Mesothelial cell of epicardium (in vitro differentiated cells): ENCODE measurements at regions not wholly inside any gene's neighbourhood (a gene's known extent, or its start where the extent isn't known, plus 50 kb on each side); places are given as distances from the start of the nearest gene placed in this dataset.

Source experiments
- DNase-seq, 2 experiments: peaks; one replicate each; pipeline ENCODE4 v3.0.0; 2021; ENCODE audit warnings: low spot score in 2 of 2; ENCODE audit not compliant: unreplicated experiment in 2 of 2
- H3K27ac Mint-ChIP-seq: 2 replicates; pipeline ENCODE4 v1.8.0; 2021; ENCODE audit warnings: mixed read lengths
- H3K27me3 Mint-ChIP-seq: 2 replicates; pipeline ENCODE4 v1.8.0; 2021; ENCODE audit warnings: low read depth, mixed read lengths
- H3K36me3 Mint-ChIP-seq: 2 replicates; pipeline ENCODE4 v1.8.0; 2021; ENCODE audit warnings: mixed read lengths
- H3K4me1 Mint-ChIP-seq: 2 replicates; pipeline ENCODE4 v1.8.0; 2021; ENCODE audit warnings: mixed read lengths
- H3K4me3 Mint-ChIP-seq: 2 replicates; pipeline ENCODE4 v1.8.0; 2021; ENCODE audit warnings: mild to moderate bottlenecking, moderate library complexity, mixed read lengths
- H3K9me3 Mint-ChIP-seq: 2 replicates; pipeline ENCODE4 v1.8.0; 2021; ENCODE audit warnings: mixed read lengths
- CTCF ChIP-seq: fragments of 200-600 bp; sonication (generic); IDR thresholded peaks from one replicate; pipeline ENCODE4 v1.5.0; 2021; ENCODE audit warnings: antibody characterized with exemption; ENCODE audit not compliant: unreplicated experiment

- Mint-ChIP-seq H3K27ac (peak overlapping the region; percentile 61), H3K9me3 (peaks cover 18% of the 10 kb centered on the region), H3K4me1 (peaks cover 60% of the 10 kb centered on the region), H3K4me3 (no peak overlapping the region), H3K36me3 (peaks cover 18% of the 10 kb centered on the region), H3K27me3 (no peaks in the 10 kb centered on the region)
- no peak for TF ChIP-seq CTCF
- no peak for DNase-seq
These were observed 76.2 kb upstream of the ANKRD55 start for GRCh38 chr5:56309262-56309826.

- Mint-ChIP-seq H3K9me3 (peaks cover 18% of the 10 kb centered on the region), H3K27me3 (no peaks in the 10 kb centered on the region), H3K27ac (peak overlapping the region; percentile 10), H3K4me3 (no peak overlapping the region), H3K36me3 (peaks cover 18% of the 10 kb centered on the region), H3K4me1 (peaks cover 48% of the 10 kb centered on the region)
- DNase-seq, result no peak
- TF ChIP-seq CTCF, result no peak
These were observed 74.7 kb upstream of the ANKRD55 start for GRCh38 chr5:56307714-56308333.

GRCh38 chr5:56306433-56307150, 73.5 kb upstream of the ANKRD55 start:
- H3K4me1 Mint-ChIP-seq, result peaks cover 38% of the 10 kb centered on the region
- H3K4me3 Mint-ChIP-seq, result no peak overlapping the region
- peaks cover 18% of the 10 kb centered on the region for H3K9me3 Mint-ChIP-seq
- DNase-seq, result no peak
- no peaks in the 10 kb centered on the region for H3K27me3 Mint-ChIP-seq
- H3K27ac Mint-ChIP-seq, result no peak overlapping the region
- TF ChIP-seq CTCF, result no peak
- H3K36me3 Mint-ChIP-seq, result peaks cover 18% of the 10 kb centered on the region

GRCh38 chr5:56305001-56305950, 72.1 kb upstream of the ANKRD55 start:
- Mint-ChIP-seq H3K4me1 (peaks cover 25% of the 10 kb centered on the region), H3K9me3 (peaks cover 18% of the 10 kb centered on the region), H3K27ac (peak overlapping the region; percentile 77), H3K36me3 (peaks cover 18% of the 10 kb centered on the region), H3K27me3 (no peaks in the 10 kb centered on the region), H3K4me3 (no peak overlapping the region)
- TF ChIP-seq CTCF, result no peak
- no peak for DNase-seq

- peaks cover 18% of the 10 kb centered on the region for H3K36me3 Mint-ChIP-seq
- DNase-seq, result no peak
- peaks cover 11% of the 10 kb centered on the region for H3K4me1 Mint-ChIP-seq
- TF ChIP-seq CTCF, result no peak
- H3K4me3 Mint-ChIP-seq, result no peak overlapping the region
- H3K27me3 Mint-ChIP-seq, result no peaks in the 10 kb centered on the region
- no peak overlapping the region for H3K27ac Mint-ChIP-seq
- peaks cover 18% of the 10 kb centered on the region for H3K9me3 Mint-ChIP-seq
These were observed 70.4 kb upstream of the ANKRD55 start for GRCh38 chr5:56303511-56303910.
